ENCODE measurements at regions not wholly inside any gene's neighbourhood (a gene's known extent, or its start where the extent isn't known, plus 50 kb on each side); places are given as distances from the start of the nearest gene placed in this dataset.

- TF ChIP-seq CTCF (IDR thresholded peaks at IDR 0.05; ENCODE audit: low read length, missing control alignments): no peak
- H3K4me3 ChIP-seq (replicated peaks; ENCODE audit: low read depth, low read length): no peak overlapping the region
- DNase-seq (ENCODE audit: low read depth): peak; percentile 38
These were observed 424.5 kb downstream of the HTR1B start for GRCh38 chr6:77038807-77039206.

- no peak for DNase-seq (ENCODE audit: low read depth)
- no peak for TF ChIP-seq CTCF (IDR thresholded peaks at IDR 0.05; ENCODE audit: low read length, missing control alignments)
- H3K4me3 ChIP-seq (replicated peaks; ENCODE audit: low read depth, low read length): no peak overlapping the region
These were observed 425.9 kb downstream of the HTR1B start for GRCh38 chr6:77037439-77037838.

DNA sequence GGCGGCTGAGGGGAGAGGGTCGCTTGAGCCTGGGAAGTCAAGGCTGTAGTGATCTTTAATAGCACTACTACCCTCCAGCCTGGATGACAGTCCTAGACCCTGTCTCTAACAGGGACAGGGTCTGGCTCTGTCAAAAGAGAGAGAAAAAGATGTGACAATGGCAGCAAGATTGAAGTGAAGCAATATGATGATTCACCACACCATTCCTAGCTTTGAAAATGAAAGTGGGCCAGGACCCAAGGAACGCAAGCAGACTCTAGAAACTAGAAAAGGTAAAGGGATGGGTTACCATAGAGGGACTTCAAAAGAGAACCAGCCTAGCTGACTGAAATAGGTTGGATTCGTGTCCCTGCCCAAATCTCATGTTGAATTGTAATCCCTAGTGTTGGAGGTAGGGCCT lies 426.9 kb downstream of the HTR1B start:
- peak; percentile 16 for DNase-seq (ENCODE audit: low read depth)
- no peak overlapping the region for H3K4me3 ChIP-seq (replicated peaks; ENCODE audit: low read depth, low read length)
- TF ChIP-seq CTCF (IDR thresholded peaks at IDR 0.05; ENCODE audit: low read length, missing control alignments): no peak

- no peak for TF ChIP-seq CTCF (IDR thresholded peaks at IDR 0.05; ENCODE audit: low read length, missing control alignments)
- H3K4me3 ChIP-seq (replicated peaks; ENCODE audit: low read depth, low read length): no peak overlapping the region
These were observed 429.1 kb downstream of the HTR1B start for GRCh38 chr6:77034161-77034560.

GRCh38 chr6:77030929-77031674 lies 432.2 kb downstream of the HTR1B start:
- no peak for TF ChIP-seq CTCF (IDR thresholded peaks at IDR 0.05; ENCODE audit: low read length, missing control alignments)
- peak; percentile 36 for DNase-seq (ENCODE audit: low read depth)
- no peak overlapping the region for H3K4me3 ChIP-seq (replicated peaks; ENCODE audit: low read depth, low read length)

More at GRCh38 chr6:77034161-77034560, 429.1 kb downstream of the HTR1B start:
- DNase-seq (ENCODE audit: low read depth): peak; percentile 89

DNA sequence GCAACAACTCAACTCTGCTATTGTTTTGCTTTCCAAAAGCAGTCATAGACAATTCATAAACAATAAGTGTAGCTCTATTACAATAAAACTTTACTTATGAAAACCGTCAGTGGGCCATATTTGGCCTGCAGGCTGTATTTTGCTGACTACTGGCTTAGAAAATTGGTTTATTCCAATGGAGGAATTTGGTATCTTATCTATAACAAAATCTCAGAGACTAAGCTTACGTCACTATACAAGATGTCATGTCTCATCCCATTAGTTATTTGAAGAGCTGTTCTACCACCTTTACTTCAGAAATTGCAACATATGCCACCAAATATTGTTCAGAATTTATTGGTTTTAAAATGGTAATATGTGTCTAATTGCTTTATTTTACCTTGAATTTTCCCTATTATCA lies 436.9 kb downstream of the HTR1B start:
- no peak for DNase-seq (ENCODE audit: low read depth)
- no peak overlapping the region for H3K4me3 ChIP-seq (replicated peaks; ENCODE audit: low read depth, low read length)
- TF ChIP-seq CTCF (IDR thresholded peaks at IDR 0.05; ENCODE audit: low read length, missing control alignments): no peak

DNA sequence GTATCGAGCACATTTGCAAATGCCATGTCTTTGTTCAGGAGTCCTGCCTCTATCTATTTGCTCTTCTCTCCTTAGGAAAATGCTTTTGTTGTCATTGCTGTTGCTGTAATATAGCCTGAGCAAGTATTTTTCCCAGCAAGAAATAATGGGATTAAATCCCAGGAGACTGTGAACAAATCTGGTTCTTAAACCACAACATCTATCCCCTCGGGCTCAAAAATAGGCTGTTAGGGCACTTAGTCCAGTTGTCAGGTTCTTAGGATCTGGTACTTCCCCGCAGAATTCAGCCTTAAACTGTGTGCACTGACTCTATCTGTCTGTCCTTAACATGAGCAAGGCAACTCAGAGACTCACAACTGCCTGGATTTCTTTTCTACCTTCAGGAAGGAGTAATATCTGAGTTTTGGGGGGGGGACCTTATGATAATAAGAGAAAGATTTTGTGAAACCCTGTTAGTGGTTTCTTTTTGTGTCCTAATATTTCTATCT lies 437.5 kb downstream of the HTR1B start:
- no peak for TF ChIP-seq CTCF (IDR thresholded peaks at IDR 0.05; ENCODE audit: low read length, missing control alignments)
- no peak for DNase-seq (ENCODE audit: low read depth)
- H3K4me3 ChIP-seq (replicated peaks; ENCODE audit: low read depth, low read length): no peak overlapping the region

Data from fibroblast of pulmonary artery (primary cell).